ENCODE measurements at regions not wholly inside any gene's neighbourhood (a gene's known extent, or its start where the extent isn't known, plus 50 kb on each side); places are given as distances from the start of the nearest gene placed in this dataset.

GRCh38 chr20:39944861-39945260 lies 744.2 kb downstream of the MAFB start:
- TF ChIP-seq CTCF (IDR thresholded peaks at IDR 0.05; ENCODE audit: low read depth, low read length) = no peak
- no peak for TF ChIP-seq EZH2phosphoT487 (IDR thresholded peaks at IDR 0.05; ENCODE audit: low read depth)
